Hepatocyte (in vitro differentiated cells): ENCODE measurements at regions not wholly inside any gene's neighbourhood (a gene's known extent, or its start where the extent isn't known, plus 50 kb on each side); places are given as distances from the start of the nearest gene placed in this dataset.

Experiments
- DNase-seq: peaks from one replicate; pipeline ENCODE4 v3.0.0-alpha.2; 2016; ENCODE audit warnings: low spot score
- H2AFZ ChIP-seq: fragments of 200-600 bp; sonication (generic); 2 replicates; pipeline ENCODE4 v1.6.0; 2016; ENCODE audit warnings: antibody characterized with exemption, mild to moderate bottlenecking
- H3K27ac ChIP-seq: fragments of 200-600 bp; sonication (generic); 2 replicates; pipeline ENCODE4 v1.5.1; 2016; ENCODE audit warnings: mild to moderate bottlenecking
- H3K27me3 ChIP-seq: fragments of 200-600 bp; sonication (generic); 2 replicates; pipeline ENCODE4 v1.6.1; 2016
- H3K36me3 ChIP-seq: fragments of 200-600 bp; sonication (generic); replicated peaks from 2 replicates; pipeline ENCODE4 v1.5.1; 2016; ENCODE audit warnings: low read depth; ENCODE audit not compliant: insufficient read depth
- H3K4me1 ChIP-seq: fragments of 200-600 bp; sonication (generic); 2 replicates; pipeline ENCODE4 v1.5.1; 2016; ENCODE audit warnings: mild to moderate bottlenecking, moderate library complexity; ENCODE audit not compliant: insufficient read depth
- H3K4me2 ChIP-seq: fragments of 200-600 bp; sonication (generic); 2 replicates; pipeline ENCODE4 v1.6.0; 2016
- H3K4me3 ChIP-seq: fragments of 200-600 bp; sonication (generic); 2 replicates; pipeline ENCODE4 v1.5.1; 2016; ENCODE audit warnings: mild to moderate bottlenecking
- H3K79me2 ChIP-seq: fragments of 200-600 bp; sonication (generic); 2 replicates; pipeline ENCODE4 v1.6.0; 2017; ENCODE audit warnings: mild to moderate bottlenecking
- H3K9me2 ChIP-seq: fragments of 200-600 bp; sonication (generic); replicated peaks from 2 replicates; pipeline ENCODE4 v1.6.0; 2017; ENCODE audit warnings: mild to moderate bottlenecking; ENCODE audit not compliant: insufficient read depth
- H3K9me3 ChIP-seq: fragments of 200-600 bp; sonication (generic); 2 replicates; pipeline ENCODE4 v1.5.1; 2016; ENCODE audit warnings: low read depth, mild to moderate bottlenecking
- H4K20me1 ChIP-seq: fragments of 200-600 bp; sonication (generic); 2 replicates; pipeline ENCODE4 v1.6.0; 2016; ENCODE audit warnings: mild to moderate bottlenecking; ENCODE audit not compliant: insufficient read depth, poor library complexity, severe bottlenecking
- CTCF ChIP-seq: fragments of 200-600 bp; sonication (generic); IDR thresholded peaks from 2 replicates; pipeline ENCODE4 v1.5.1; 2016; ENCODE audit warnings: antibody characterized with exemption, mild to moderate bottlenecking; ENCODE audit not compliant: poor library complexity
- EZH2 ChIP-seq: fragments of 200-600 bp; sonication (generic); IDR thresholded peaks from 2 replicates; pipeline ENCODE4 v1.6.1; 2016; ENCODE audit warnings: antibody characterized with exemption, mild to moderate bottlenecking, borderline replicate concordance
- EZH2phosphoT487 ChIP-seq: fragments of 200-600 bp; sonication (generic); IDR thresholded peaks from one replicate; pipeline ENCODE4 v1.6.1; 2018; ENCODE audit warnings: antibody characterized with exemption, mild to moderate bottlenecking, low read depth, moderate library complexity; ENCODE audit not compliant: unreplicated experiment, severe bottlenecking
- WGBS: methylation state at CpG from one replicate; pipeline ENCODE4 v1.1.6; 2016; ENCODE audit warnings: low lambda C conversion rate; ENCODE audit errors: missing lambda C conversion rate; 5-methylcytosine and 5-hydroxymethylcytosine counted together

GRCh38 chr1:199690496-199690895 is 337.0 kb upstream of the NR5A2 start:
- Histone ChIP-seq H4K20me1 (no peaks in the 10 kb centered on the region), H2AFZ (no peak overlapping the region), H3K4me2 (no peak overlapping the region), H3K4me3 (no peak overlapping the region), H3K27me3 (no peaks in the 10 kb centered on the region), H3K9me3 (no peaks in the 10 kb centered on the region), H3K9me2 (no peaks in the 10 kb centered on the region), H3K36me3 (no peaks in the 10 kb centered on the region), H3K27ac (no peak overlapping the region), H3K4me1 (no peaks in the 10 kb centered on the region), H3K79me2 (no peaks in the 10 kb centered on the region)
- DNase-seq, result no peak
- TF ChIP-seq CTCF (no peak), EZH2 (no peak), EZH2phosphoT487 (no peak)
- 86% methylated on average over 1 of the region's 1 CpG for WGBS

GRCh38 chr1:199691540-199691939 is 336.0 kb upstream of the NR5A2 start:
- peak; percentile 16 for DNase-seq
- no peak overlapping the region for H2AFZ ChIP-seq
- no peaks in the 10 kb centered on the region for H3K79me2 ChIP-seq
- no peaks in the 10 kb centered on the region for H3K4me1 ChIP-seq
- H3K27ac ChIP-seq, result no peak overlapping the region
- H3K4me2 ChIP-seq, result no peak overlapping the region
- no peaks in the 10 kb centered on the region for H4K20me1 ChIP-seq
- no peaks in the 10 kb centered on the region for H3K27me3 ChIP-seq
- whole genome bisulfite sequencing, result 47% methylated on average over 3 of the region's 3 CpGs
- no peaks in the 10 kb centered on the region for H3K36me3 ChIP-seq
- TF ChIP-seq CTCF, result no peak
- TF ChIP-seq EZH2, result no peak
- no peak for TF ChIP-seq EZH2phosphoT487
- H3K4me3 ChIP-seq, result no peak overlapping the region
- no peaks in the 10 kb centered on the region for H3K9me3 ChIP-seq
- H3K9me2 ChIP-seq, result no peaks in the 10 kb centered on the region

- H3K36me3 ChIP-seq, result no peaks in the 10 kb centered on the region
- H3K4me1 ChIP-seq, result no peaks in the 10 kb centered on the region
- no peaks in the 10 kb centered on the region for H4K20me1 ChIP-seq
- 97% methylated on average over 2 of the region's 2 CpGs for WGBS
- H3K27me3 ChIP-seq, result no peaks in the 10 kb centered on the region
- no peak overlapping the region for H2AFZ ChIP-seq
- no peaks in the 10 kb centered on the region for H3K9me3 ChIP-seq
- H3K79me2 ChIP-seq, result no peaks in the 10 kb centered on the region
- H3K4me3 ChIP-seq, result no peak overlapping the region
- no peak for DNase-seq
- H3K27ac ChIP-seq, result no peak overlapping the region
- H3K9me2 ChIP-seq, result no peaks in the 10 kb centered on the region
- no peak overlapping the region for H3K4me2 ChIP-seq
- TF ChIP-seq EZH2 (no peak), CTCF (no peak), EZH2phosphoT487 (no peak)
These were observed 333.8 kb upstream of the NR5A2 start for GRCh38 chr1:199693724-199694123.

GRCh38 chr1:199696225-199696624 is 331.3 kb upstream of the NR5A2 start:
- Histone ChIP-seq H3K9me3 (no peaks in the 10 kb centered on the region), H3K36me3 (no peaks in the 10 kb centered on the region), H3K27me3 (no peaks in the 10 kb centered on the region), H4K20me1 (no peaks in the 10 kb centered on the region), H3K79me2 (no peaks in the 10 kb centered on the region), H3K4me3 (no peak overlapping the region), H3K4me2 (no peak overlapping the region), H2AFZ (no peak overlapping the region), H3K27ac (no peak overlapping the region), H3K4me1 (no peaks in the 10 kb centered on the region), H3K9me2 (no peaks in the 10 kb centered on the region)
- 96% methylated on average over 2 of the region's 2 CpGs for WGBS
- no peak for TF ChIP-seq CTCF
- TF ChIP-seq EZH2phosphoT487, result no peak
- no peak for TF ChIP-seq EZH2
- no peak for DNase-seq
